ENCODE measurements at regions not wholly inside any gene's neighbourhood (a gene's known extent, or its start where the extent isn't known, plus 50 kb on each side); places are given as distances from the start of the nearest gene placed in this dataset.
A peak's percentile ranks its signal among the peaks of the same experiment; 100 is the strongest.
"Not testable (repeated sequence)": the region's sequence is repeated elsewhere in the genome, so short reads cannot be mapped to it uniquely, and the experiment has no call there.

DNA sequence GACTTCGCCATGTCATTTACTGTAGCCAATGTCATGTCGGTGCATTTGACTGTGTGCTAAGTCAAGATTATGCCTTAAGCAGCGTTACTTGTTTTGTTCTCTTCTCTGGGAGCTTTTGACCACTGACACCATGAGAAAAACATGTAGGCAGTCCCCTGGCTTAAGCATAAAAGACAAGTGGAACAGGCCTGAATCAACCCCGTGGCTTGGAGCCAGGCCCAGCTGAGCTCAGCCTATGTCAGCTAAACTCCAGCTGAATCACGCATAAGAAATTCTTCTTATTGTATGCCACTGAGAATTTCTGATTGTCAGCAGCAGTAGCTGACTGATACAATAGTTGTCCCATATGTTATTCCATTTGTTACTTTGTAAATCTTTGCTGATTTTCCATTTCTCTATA lies 261.9 kb downstream of the CBLL2 start:
- Mint-ChIP-seq H3K4me1 (no peaks in the 10 kb centered on the region), H3K27me3 (no peaks in the 10 kb centered on the region), H3K9me3 (peaks cover 0 to 5% (median 3%) of the 10 kb centered on the region in 3 donors), H3K4me3 (no peak overlapping the region), H3K27ac (no peak overlapping the region), H3K36me3 (no peaks in the 10 kb centered on the region)

DNA sequence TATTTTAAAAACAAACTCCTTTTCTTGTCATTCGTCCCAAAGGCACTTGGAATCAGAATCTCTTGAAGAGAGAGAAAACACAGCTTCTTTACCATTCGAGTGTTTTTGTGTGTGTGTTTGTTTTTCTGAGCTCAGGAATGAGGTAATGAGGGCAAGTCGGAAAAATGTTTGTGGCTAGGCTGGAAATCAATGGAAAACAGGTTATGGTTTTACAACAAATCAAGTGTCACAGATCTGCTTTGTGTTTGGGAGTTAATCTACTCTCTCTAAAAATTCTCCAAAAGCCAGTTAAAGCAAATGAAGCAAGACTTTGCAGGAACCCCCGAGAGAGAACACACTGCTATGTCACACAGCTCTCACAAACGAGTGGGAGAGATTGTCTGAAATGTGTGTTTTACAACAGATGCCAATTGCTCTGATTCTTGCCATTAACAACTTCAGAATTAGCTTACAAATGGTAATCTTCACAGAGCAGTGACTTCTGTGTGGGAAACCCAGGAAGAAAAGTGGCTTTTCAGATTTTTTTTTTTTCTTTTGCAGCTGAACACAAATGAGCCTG lies 264.1 kb downstream of the CBLL2 start:
- no peaks in the 10 kb centered on the region for H3K36me3 Mint-ChIP-seq
- H3K4me1 Mint-ChIP-seq, result no peaks in the 10 kb centered on the region
- no peak overlapping the region for H3K27ac Mint-ChIP-seq
- H3K27me3 Mint-ChIP-seq, result no peaks in the 10 kb centered on the region
- no peak overlapping the region for H3K4me3 Mint-ChIP-seq
- peaks cover 0 to 1% (median 0%) of the 10 kb centered on the region in 3 donors for H3K9me3 Mint-ChIP-seq

DNA sequence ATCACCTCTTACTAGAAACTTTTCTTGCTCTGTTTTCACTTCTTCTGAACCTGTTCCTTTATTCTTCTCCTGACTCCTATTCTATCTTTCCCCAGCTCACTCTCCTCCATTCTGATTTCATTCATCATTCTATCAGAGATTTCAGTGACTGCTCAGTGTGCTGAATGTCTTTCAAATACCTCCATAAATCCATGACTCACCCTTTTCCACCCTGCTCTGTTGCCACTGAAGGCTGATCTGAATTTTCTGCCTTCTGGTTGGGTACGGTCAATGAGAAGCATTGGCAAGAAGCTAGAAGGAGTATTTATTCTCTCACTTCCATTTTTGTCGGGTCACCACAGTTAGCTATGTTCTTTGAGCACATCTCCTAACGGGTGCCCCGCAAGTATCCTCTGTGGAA lies 265.9 kb downstream of the CBLL2 start:
- Mint-ChIP-seq H3K4me3 (no peak overlapping the region), H3K9me3 (peaks cover 0 to 7% (median 0%) of the 10 kb centered on the region in 3 donors), H3K27me3 (no peaks in the 10 kb centered on the region), H3K27ac (no peak overlapping the region), H3K4me1 (no peaks in the 10 kb centered on the region), H3K36me3 (no peaks in the 10 kb centered on the region)

DNA sequence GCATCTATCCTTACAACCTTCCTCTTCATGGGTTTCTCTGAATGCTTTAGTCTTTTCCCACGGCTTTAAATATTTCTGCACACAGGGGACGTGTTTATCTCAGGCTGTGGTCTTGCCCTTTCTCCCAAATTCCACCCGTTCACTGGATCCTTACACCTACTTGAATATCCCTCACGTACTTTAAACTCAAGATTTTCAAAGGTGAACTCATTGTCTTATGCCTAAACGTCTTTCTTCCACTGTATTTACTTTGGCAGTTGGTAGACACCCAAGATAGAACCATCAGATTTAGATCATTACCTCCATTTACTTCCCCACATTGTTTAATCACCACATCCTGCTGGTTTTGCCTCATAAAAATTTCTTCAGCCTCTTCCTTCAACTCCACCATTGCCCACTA lies 269.2 kb downstream of the CBLL2 start:
- Mint-ChIP-seq H3K27ac (no peak overlapping the region), H3K27me3 (no peaks in the 10 kb centered on the region), H3K4me1 (no peaks in the 10 kb centered on the region), H3K4me3 (no peak overlapping the region), H3K9me3 (peaks cover 0 to 7% (median 0%) of the 10 kb centered on the region in 3 donors), H3K36me3 (no peaks in the 10 kb centered on the region)

DNA sequence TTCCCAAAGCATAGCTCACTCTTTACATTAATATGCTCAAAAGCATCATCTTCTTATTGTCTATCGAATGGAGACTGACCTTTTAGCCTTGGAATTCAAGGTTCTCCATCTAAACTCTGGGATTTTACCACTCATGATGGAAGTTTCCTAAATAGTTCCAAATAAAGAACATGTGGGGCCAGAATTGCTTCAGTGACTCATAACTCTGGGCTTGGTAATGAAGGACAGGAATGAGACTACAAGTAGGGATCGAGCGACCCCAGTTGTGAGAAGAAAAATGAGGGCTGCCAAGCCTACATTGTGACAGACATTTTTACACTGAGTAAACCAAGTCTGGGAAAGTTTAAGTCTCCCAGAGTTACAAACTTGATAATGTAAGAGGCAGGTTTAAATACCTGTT lies 269.9 kb downstream of the CBLL2 start:
- H3K27ac Mint-ChIP-seq, result no peak overlapping the region
- no peaks in the 10 kb centered on the region for H3K36me3 Mint-ChIP-seq
- H3K4me1 Mint-ChIP-seq, result peaks cover 0 to 2% (median 0%) of the 10 kb centered on the region in 3 donors
- no peaks in the 10 kb centered on the region for H3K27me3 Mint-ChIP-seq
- H3K4me3 Mint-ChIP-seq, result no peak overlapping the region
- peaks cover 0 to 7% (median 0%) of the 10 kb centered on the region in 3 donors for H3K9me3 Mint-ChIP-seq

DNA sequence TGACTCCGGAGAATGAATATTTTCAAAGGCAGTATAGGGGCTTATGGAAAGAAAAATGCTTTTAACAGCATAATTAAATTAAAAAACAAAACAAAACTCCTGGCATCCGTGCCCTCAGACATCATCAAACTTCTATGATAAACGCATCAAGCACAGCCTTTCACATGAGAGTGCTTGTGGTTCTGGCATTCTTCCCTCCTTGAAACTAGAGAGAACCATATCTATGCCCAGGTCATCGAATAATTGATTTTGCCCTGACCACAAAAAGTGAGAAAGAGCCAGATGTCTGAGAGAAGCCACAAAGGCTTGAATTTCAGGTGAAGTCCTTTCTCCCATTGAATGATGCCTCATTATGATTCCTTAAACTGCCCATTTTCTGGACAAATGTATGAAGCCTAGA lies 286.8 kb downstream of the CBLL2 start:
- peaks cover 2% of the 10 kb centered on the region for H3K36me3 Mint-ChIP-seq
- no peak overlapping the region for H3K27ac Mint-ChIP-seq
- H3K27me3 Mint-ChIP-seq, result peaks cover 2% of the 10 kb centered on the region
- no peak overlapping the region for H3K4me3 Mint-ChIP-seq
- peaks cover 0 to 6% (median 5%) of the 10 kb centered on the region in 3 donors for H3K9me3 Mint-ChIP-seq
- H3K4me1 Mint-ChIP-seq, result no peaks in the 10 kb centered on the region

DNA sequence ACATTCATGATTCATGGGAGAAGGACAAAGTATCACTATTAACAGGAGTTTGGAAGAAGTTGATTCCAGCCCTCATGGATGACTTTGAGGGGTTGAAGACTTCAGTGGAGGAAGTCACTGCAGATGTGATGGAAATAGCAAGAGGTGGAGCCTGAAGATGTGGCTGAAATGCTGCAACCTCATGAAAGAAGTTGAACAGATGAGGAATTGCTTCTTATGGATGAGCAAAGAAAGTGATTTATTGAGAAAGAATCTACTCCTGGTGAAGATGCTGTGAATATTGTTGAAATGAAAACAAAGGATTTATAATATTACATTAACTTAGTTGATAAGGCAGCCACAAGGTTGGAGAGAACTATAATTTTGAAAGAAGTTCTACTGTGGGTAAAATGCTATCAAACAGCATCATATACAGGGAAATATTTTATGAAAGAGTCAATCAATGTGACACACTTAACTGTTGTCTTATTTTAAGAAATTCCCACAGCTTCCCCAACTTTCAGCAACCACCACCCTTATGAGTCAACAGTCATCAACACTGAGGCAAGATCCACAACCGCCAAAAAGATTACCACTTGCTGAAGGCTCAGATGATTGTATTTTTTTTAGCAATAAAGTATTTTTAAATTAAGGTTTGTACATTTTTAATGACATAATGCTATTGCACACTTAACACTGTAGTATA lies 302.6 kb downstream of the CBLL2 start:
- H3K4me1 Mint-ChIP-seq, result no peaks in the 10 kb centered on the region
- H3K4me3 Mint-ChIP-seq, result no peak overlapping the region
- H3K9me3 Mint-ChIP-seq, result peaks cover 0 to 3% (median 2%) of the 10 kb centered on the region in 3 donors
- H3K27ac Mint-ChIP-seq, result no peak overlapping the region
- no peaks in the 10 kb centered on the region for H3K27me3 Mint-ChIP-seq
- no peaks in the 10 kb centered on the region for H3K36me3 Mint-ChIP-seq

DNA sequence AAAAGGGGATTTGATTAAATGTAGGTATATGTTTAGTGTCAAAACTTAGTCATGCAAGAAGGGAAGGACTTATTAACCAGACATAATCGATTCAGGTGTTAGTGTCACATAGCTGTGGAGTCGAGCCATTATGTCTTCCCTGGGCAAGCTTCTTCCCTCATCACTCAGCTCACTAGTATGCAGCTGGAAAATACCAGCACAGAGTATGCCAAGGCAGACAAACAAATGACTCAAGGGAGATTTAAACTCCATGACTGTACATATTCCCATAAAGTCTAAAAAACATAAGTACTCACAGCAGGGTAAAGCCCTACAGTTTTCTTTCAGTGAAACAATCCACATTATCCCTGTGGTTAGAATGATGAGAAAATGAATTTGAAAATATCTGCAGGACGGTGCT lies 304.5 kb downstream of the CBLL2 start:
- Mint-ChIP-seq H3K36me3 (no peaks in the 10 kb centered on the region), H3K4me3 (no peak overlapping the region), H3K4me1 (no peaks in the 10 kb centered on the region), H3K27me3 (no peaks in the 10 kb centered on the region), H3K27ac (no peak overlapping the region), H3K9me3 (peaks cover 0 to 5% (median 2%) of the 10 kb centered on the region in 3 donors)

DNA sequence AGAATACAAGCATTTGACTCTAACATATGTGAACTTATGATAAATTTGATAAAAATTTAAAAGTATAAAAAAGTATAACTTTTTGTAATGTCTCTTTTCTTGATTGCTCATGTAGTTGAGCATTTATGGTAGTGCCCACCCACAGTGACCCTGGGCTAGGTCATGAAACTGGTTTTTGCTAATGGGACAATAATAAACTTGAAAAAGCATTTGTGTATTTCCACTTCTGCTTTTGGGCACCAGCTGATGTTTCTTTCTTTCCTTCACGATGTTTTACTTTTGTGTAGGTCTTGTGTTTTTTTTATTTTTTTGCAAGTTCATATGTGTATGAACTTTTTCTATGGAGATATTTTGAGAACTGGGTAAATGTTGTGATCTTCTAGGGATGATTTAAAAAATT lies 313.1 kb downstream of the CBLL2 start:
- H3K4me1 Mint-ChIP-seq, result no peaks in the 10 kb centered on the region
- H3K27ac Mint-ChIP-seq, result no peak overlapping the region
- no peaks in the 10 kb centered on the region for H3K36me3 Mint-ChIP-seq
- peaks cover 0 to 3% (median 1%) of the 10 kb centered on the region in 3 donors for H3K9me3 Mint-ChIP-seq
- peaks cover 2% of the 10 kb centered on the region for H3K27me3 Mint-ChIP-seq
- peak overlapping the region in 1 of 4 donors; percentile 28 for H3K4me3 Mint-ChIP-seq

DNA sequence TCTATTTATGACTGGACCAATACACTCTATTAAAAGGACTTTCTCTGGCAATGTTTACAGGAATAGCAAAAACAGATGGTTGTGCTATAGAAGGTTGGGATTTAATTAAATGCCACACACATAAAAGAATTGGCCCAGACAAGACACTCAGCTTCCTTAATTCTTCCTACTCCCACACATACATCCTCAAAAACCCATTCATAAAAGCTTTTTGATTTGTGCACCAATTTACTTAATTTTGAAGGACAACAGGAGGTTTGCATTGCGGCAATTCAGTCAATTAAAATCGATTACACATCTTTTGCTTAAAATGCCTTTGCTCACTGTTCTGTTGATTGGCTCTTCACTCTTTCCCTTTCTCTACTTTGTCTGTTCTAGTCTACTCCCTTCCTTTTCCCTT lies 317.1 kb downstream of the CBLL2 start:
- Mint-ChIP-seq H3K36me3 (no peaks in the 10 kb centered on the region), H3K27me3 (peaks cover 3% of the 10 kb centered on the region), H3K27ac (no peak overlapping the region), H3K4me1 (no peaks in the 10 kb centered on the region), H3K9me3 (no peaks in the 10 kb centered on the region), H3K4me3 (no peak overlapping the region)

DNA sequence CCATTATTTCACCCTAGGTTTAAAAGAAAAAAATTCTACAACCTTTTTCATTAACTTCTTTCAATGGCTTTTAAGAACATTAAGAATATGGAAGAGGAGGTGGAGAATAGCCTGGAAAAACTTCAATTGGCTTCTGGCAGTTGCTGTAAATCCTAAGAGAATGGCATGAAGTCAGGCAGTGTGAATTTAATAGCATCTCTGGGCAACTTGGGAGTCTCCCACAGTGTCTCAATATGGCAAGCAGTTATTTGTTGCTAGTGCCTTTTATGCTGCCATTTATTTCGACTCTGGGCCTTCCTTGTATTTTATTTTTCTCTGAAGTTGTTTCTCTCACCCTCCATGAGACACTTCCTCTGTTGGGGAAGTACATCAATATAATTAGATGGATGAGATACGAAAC lies 322.1 kb downstream of the CBLL2 start:
- Mint-ChIP-seq H3K36me3 (no peaks in the 10 kb centered on the region), H3K4me3 (no peak overlapping the region), H3K9me3 (peaks cover 0 to 4% (median 0%) of the 10 kb centered on the region in 3 donors), H3K4me1 (no peaks in the 10 kb centered on the region), H3K27me3 (peaks cover 1% of the 10 kb centered on the region), H3K27ac (no peak overlapping the region)

DNA sequence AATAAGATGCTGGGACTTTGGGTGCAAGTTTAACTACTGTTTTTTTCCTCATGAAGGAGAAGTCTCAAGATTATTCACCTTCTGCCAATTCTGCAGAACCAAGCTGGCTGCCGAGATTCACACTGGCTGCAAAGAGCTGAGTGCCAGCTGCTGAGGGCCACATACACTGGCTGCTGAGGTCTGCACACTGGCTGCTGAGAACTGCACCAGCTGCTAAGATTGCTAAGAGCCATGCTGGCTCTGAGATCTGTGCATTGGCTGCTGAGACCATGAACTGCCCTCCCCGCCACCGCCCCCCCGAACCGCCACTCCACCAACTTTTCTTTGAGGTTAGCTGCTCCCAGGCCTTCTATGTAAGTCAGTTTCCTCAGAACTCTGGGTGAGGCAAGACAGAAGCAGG lies 330.3 kb downstream of the CBLL2 start:
- Mint-ChIP-seq H3K9me3 (peaks cover 0 to 9% (median 3%) of the 10 kb centered on the region in 3 donors), H3K4me1 (no peaks in the 10 kb centered on the region), H3K36me3 (no peaks in the 10 kb centered on the region), H3K27ac (no peak overlapping the region), H3K4me3 (no peak overlapping the region), H3K27me3 (no peaks in the 10 kb centered on the region)

DNA sequence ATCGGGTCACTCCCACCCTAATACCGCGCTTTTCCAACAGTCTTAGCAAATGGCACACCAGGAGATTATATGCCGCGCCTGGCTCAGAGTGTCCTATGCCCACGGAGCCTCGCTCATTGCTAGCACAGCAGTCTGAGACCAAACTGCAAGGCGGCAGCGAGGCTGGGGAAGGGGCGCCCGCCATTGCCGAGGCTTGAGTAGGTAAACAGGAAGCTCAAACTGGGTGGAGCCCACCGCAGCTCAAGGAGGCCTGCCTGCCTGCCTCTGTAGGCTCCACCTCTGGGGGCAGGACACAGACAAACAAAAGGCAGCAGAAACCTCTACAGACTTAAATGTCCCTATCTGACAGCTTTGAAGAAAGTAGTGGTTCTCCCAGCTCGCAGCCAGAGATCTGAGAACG lies 336.7 kb downstream of the CBLL2 start:
- not testable (repeated sequence) for H3K27me3 Mint-ChIP-seq, H3K27ac Mint-ChIP-seq, H3K4me1 Mint-ChIP-seq, H3K4me3 Mint-ChIP-seq, H3K36me3 Mint-ChIP-seq, H3K9me3 Mint-ChIP-seq

DNA sequence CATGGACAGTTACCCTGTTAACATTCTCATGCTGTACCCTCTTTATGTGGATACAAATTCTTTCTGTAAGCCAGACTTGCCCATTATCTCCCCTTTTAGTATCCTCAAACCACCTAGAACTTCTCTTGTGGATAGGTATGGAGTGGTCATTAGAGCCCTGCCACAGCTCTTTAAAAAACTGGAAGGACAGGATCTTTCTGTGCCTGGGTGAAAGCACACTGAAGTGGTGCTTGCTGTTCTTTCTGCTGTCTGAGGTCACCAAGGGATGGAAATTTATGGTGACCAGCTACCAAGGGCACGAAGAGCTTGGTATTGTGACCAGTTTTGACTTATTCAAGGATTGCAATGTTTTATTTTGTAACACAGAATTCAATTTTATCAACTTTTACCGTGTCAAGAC lies 344.2 kb downstream of the CBLL2 start:
- no peak overlapping the region for H3K27ac Mint-ChIP-seq
- peaks cover 0 to 6% (median 0%) of the 10 kb centered on the region in 3 donors for H3K9me3 Mint-ChIP-seq
- H3K4me3 Mint-ChIP-seq, result no peak overlapping the region
- H3K36me3 Mint-ChIP-seq, result no peaks in the 10 kb centered on the region
- H3K27me3 Mint-ChIP-seq, result no peaks in the 10 kb centered on the region
- H3K4me1 Mint-ChIP-seq, result no peaks in the 10 kb centered on the region

DNA sequence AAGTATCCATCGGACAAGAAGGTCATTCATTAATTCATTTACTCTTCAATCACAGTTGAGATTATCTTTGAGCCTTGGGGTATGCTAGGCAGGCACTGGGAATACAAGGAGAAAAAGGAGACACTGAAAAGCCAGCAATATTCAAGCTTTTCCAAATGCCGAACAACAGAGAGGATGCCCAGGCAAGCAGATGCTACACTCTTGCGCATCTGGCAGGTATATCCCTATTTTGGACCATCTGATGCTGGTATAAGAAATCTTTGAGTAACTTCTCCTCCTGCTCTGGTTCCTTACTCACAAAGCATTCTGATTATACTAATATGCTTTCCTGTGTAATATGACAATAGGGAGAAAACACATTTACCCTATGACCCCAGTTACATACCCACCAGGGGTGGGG lies 354.9 kb downstream of the CBLL2 start:
- Mint-ChIP-seq H3K9me3 (peaks cover 0 to 2% (median 0%) of the 10 kb centered on the region in 3 donors), H3K4me1 (no peaks in the 10 kb centered on the region), H3K27ac (no peak overlapping the region), H3K4me3 (no peak overlapping the region), H3K27me3 (no peaks in the 10 kb centered on the region), H3K36me3 (no peaks in the 10 kb centered on the region)

DNA sequence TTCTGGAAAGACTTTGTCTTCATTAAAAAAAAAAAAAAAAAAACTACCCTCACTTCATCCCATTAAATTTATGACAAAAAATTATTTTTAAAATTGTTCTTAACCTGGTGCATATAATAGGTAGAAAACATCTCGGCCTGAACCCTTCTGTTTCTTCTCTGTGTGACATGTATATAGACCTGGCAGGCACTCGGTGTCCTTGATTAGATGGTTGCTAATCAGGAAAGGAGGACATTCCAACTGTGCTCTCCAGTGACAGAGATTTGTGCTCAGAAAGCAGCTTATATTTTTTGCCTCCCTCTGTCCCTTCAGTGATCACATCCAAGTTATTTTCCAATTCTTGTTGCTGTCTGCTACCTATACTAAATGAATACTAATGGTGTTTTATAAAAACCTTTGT lies 355.6 kb downstream of the CBLL2 start:
- Mint-ChIP-seq H3K9me3 (peaks cover 0 to 2% (median 0%) of the 10 kb centered on the region in 3 donors), H3K4me3 (no peak overlapping the region), H3K27me3 (peaks cover 2% of the 10 kb centered on the region), H3K27ac (no peak overlapping the region), H3K36me3 (peaks cover 2% of the 10 kb centered on the region), H3K4me1 (no peaks in the 10 kb centered on the region)
